GM21576 (cell line): ENCODE measurements at regions not wholly inside any gene's neighbourhood (a gene's known extent, or its start where the extent isn't known, plus 50 kb on each side); places are given as distances from the start of the nearest gene placed in this dataset.

Experiments used
- ATAC-seq: cut with Tn5 transposase; IDR thresholded peaks from one replicate; pipeline ENCODE4 v1.9.1; 2021; ENCODE audit warnings: mild to moderate bottlenecking, moderate library complexity; ENCODE audit not compliant: unreplicated experiment

GRCh38 chr10:31647861-31648260, 280.8 kb downstream of the ARHGAP12 start:
- ATAC-seq, result no peak

GRCh38 chr10:31646519-31646918, 282.1 kb downstream of the ARHGAP12 start:
- ATAC-seq, result no peak

DNA sequence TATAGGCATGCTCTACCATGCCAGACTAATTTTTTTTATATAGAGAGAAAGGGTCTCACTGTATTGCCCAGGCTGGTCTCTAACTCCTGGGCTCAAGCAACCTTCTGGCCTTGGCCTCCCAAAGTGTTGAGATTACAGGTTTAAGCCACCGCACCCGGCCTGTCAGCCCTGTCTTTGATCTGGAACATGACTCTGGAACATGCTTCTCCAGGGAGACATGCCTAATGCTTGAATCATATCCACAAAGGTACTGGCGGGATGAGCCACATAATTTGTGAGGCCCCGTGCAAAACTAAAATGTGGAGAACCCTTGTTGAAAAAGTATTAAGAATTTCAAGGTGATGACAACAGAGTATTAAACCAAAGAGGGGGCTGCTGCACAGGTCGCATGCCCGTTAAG, 282.8 kb downstream of the ARHGAP12 start:
- no peak for ATAC-seq

DNA sequence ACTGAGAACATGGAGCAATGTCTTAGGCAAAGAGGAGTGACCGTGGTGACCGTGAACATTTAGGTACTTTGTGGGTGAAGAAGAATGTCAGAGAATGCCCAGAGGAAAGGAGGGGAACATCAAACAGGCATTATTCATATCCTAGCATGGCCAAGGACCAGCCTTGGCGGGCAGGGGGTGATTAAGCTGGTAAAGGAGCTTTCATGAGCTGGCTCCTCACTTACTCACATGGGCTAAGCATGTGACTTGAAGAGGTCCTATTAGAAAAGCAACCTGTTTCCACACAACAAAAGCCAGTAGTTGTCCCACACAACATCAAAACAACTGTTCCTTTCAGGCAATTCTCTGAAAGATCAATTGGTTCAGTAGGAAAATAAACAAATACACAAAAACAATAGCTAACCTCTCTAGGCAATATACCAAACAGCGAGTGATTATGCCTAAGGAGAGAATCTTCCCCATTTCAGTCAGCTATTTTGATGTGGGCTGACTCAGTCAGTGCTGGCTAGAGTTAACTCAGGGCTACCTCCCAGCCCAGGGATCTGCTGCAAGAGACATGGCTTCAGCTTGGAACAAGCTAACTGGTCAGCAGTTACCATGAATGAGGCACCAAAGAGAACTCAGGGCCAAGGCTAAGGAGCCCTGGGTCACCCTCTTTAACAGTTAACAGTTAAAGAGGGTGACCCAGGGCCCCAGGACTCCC, 283.5 kb downstream of the ARHGAP12 start:
- no peak for ATAC-seq

- no peak for ATAC-seq
These were observed 286.4 kb downstream of the ARHGAP12 start for GRCh38 chr10:31642281-31642680.

GRCh38 chr10:31635415-31636065, 293.1 kb downstream of the ARHGAP12 start:
- no peak for ATAC-seq

DNA sequence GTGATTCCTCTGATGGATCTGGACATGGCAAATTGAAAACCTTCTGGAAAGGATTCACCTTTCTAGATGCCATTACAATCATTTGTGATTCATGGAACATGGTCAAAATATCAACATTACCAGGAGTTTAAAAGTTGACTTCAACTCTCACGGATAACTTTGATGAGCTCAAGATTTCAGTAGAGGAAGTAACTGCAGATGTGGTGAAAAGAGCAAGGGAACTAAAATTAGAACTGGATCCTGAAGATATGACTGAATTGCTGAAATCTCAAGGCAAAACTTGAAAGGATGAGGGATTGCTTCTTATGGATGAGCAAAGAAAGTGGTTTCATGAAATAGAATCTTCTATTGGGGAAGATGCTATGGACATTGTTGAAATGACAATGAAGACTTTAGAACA, 293.6 kb downstream of the ARHGAP12 start:
- ATAC-seq, result no peak

DNA sequence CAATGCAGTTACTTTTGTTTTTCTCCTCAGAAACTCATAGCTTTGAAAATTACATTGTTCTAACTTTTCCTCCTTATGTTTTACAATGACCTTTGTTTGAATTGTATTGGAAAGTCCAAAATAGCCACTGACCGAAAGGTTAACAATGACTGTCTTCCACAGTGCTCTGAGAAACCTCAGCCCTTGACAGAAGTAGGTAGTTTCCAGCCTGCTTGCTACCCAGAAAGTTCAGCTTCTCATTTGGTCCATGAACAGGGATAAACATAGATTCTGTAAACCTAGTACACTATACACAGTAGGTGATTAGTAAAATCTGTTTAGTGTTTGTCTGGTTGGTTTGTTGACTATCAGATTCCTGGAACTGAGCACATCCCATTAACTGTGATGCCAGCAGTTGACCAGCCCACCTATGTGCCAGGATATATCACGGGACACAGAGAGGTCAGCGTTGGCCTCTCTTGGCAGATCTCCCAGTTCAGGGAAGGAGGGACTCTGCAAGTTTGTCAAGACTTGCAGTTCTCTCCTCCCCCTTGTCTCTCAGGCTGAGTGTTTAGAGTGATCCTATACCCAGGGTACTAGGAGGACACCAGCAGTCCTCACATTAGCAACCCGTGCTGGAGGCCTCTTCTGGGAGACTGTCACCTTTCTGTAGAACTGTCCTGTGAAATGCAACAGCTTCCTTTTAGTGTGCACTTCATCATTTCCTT, 297.6 kb downstream of the ARHGAP12 start:
- ATAC-seq, result no peak

DNA sequence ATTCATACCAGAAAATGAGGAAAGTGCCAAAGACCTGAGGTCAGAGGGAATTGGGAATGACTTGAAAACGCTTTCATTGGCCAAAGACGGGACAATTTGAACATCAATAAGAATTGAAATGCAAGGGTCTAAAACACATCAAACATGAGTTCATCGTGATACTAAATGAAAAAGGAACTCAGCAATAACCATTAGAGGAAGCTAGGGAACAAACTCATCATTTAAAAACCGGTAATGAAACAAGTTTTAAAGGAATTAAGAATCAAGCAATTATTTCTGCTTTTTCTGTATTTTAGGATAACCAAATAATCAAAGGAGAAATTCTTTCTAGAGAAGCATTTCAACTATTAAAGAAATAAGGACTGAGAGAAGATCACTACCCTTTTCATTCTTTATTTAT, 303.1 kb downstream of the ARHGAP12 start:
- no peak for ATAC-seq

DNA sequence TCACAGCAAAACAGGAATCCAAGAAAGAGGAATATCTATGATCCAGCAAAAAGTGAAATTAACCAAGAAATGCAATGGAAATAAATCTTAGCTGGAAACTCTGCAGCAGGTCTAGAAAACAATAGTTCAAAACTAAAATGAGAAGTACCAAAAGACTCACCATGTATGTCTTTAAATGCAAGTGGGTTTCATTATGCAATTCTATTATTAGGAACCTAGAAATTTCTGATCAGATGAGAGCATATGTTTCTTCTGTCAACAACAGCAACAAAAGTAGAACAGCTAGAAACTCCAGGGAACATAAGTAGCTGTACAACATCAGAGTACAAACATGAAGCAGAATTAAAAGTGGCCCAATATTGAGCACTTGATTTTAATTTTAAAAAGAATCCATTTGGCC, 304.0 kb downstream of the ARHGAP12 start:
- ATAC-seq, result no peak

DNA sequence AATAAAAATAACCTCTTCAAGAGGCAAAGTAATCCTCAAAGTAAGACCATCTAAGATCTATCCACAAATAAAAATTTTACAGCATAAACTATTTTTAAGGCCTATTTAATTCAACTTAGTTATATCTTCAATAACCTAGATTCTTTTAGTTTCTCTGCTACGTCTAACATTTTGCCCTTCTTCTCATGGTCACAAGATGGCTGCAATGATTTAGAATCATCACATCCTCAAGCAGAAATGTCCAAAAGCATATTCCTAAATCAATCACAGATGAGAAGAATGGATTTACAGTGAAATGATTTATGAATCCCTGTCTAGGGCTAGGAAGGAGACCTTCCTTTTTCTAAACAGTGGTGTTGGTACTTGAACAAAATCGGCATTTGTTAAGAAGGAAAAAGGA, 304.7 kb downstream of the ARHGAP12 start:
- no peak for ATAC-seq

GRCh38 chr10:31623466-31623865, 304.4 kb downstream of the ZEB1 start:
- ATAC-seq, result no peak

- no peak for ATAC-seq
These were observed 304.0 kb downstream of the ZEB1 start for GRCh38 chr10:31622978-31623377.

DNA sequence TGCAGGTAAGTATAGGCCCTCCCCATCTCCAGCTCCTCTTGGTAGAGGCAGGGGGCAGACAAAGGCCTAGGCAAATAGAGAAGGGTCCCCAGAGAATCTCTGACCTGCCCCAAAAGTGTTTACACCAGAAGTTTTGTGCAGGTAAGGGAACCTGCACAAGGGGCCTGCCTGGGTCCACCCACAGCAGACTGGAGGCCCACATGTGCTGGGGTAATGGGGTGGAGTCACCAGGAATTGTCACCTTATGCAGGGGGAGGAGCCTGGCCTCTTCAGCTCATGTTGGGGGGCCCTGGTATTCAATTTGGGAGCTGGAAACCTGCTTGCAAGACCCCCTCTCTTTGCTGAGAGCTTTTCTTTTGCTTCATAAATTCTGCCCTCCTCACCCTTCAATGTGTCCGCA, 302.7 kb downstream of the ZEB1 start:
- no peak for ATAC-seq

DNA sequence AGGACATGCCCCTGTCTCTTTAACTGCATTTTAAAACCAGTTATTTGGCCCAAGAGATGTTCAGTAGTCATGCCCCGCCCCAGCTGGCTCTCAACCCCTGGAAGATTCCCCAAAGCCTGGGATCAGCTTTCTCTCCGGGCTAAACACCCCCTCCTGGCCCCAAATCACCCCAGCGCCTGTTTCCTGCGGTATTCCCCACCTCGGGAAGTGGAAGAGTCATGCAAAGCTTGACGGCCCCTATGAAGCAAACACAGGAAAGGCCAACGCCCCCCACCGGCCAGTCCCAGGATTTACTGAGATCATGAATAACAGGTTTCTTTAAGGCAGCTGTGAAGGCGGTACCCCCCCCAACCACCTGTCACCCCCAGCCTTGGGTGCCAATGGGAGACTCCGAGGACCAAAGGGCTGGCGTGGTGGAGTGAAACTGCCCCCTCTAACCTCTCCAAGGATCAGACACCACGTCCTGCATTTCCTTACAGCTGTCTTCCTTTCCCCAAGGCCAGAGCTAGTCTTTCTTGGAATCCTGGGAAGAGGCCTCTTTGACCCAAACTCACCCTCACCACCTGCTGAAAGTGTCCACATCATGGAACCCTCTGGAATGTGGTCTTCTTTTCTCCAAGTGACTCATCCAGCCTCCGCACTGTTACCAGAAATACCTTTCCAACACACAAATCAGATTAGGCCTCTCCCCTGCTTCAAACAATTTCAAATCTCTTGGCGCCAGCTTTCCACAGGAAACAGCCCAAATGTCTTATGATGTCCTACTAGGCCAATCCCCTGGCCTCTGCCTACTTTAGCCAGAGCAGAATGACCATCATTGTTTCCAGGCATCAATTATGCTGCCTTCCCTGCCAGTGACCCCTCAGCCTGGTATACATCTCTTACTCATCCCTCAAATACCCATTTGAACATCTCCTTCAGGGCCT, 301.5 kb downstream of the ZEB1 start:
- ATAC-seq, result no peak

DNA sequence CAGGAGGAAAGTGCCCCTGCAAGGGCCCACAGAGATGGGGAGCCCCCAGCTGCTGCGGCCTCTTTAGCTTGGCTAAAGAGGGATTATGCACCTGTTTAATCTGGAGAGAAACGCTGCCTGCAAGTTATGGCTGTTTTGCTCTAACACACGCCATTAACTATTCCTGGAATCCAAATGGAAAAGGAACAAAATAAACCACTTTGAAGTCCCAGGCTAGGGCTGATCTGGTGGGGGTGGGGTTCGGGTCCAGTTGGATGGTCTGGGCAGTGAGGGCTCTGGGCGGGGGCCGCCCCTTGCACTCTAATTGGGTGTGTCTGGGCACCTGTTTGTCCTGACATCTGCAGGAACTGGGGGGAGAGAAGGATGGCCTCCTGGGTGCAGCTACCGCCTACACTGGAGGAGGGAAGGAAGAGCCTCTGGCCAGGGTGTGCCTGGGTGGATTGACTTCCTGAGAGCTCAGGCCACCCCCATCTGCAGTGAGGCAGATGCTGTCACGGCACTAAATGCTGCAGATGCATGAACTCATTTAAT, 300.6 kb downstream of the ZEB1 start:
- no peak for ATAC-seq

DNA sequence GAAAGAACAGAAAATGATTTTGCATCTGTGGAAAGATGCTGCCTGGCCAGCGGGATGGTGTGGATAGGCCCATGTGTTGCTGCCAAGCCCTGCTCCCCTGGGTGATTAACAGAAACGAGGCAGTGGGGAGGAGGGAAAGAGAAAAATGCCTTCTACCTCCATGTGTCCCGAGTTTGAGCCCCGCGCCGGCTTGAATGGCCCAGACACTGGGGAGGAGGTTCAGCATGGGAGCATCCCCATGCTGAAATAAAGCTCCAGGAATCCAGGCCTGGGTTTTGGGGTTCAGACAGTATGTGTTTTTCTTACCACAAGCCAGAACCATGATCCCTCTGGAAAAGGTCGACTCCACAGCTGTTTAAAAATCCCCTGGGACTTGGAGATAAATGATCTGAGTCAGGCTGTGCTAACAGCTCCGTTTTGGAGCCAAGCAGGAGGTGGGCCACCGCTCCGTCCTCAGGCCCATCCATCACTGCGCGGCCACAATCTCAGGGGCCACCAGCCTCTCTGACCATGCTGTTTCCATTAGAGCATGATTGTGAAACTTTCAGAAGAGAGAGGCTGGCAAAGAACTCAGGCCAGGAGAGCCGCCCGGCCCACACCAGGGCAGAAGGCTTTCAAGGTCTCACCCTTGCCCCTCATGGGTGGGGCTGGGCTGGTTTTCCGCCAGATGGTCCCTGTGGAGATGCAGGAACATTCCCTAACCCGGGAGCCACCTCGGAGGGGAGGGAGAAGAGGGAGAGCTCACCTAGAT, 299.7 kb downstream of the ZEB1 start:
- ATAC-seq, result no peak

DNA sequence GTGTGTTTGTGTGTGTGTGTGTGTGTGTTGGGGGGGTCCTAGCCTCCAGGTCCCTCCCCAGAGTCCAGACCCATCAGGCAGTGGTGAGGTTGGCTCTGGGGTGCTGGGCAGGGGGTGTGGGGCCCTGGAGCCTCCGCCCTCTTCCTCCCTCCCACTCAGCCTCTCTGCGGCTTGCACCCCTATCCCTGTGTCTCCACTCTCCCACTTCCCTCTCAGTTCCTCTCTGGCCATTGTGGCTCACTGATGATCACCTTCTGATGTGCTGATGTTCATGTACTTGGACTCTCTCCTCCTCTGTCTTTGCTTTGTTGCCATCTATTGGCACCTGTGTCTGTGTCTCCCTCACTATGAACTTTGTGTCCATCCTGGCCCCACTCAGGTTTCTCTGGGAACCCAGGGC, 298.7 kb downstream of the ZEB1 start:
- no peak for ATAC-seq

DNA sequence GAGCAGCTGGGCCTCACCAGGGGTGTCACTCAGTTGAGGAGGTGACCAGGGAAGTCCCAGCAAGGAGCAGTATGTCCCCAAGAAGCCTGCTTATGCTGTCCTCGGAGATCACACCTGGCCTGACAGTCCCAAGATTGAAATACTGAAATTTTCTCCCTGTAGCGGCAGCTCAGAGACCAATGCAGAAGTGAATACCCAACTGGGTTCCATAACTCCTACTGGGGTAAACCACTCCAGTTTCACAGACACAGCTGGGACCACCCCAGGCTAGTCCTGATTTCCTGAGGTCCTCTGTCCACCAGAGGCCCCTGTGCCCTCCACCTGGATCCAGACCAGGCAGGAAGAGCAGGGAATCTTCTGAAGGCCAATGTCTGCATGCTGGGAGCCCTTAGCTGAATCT, 298.1 kb downstream of the ZEB1 start:
- ATAC-seq, result no peak

DNA sequence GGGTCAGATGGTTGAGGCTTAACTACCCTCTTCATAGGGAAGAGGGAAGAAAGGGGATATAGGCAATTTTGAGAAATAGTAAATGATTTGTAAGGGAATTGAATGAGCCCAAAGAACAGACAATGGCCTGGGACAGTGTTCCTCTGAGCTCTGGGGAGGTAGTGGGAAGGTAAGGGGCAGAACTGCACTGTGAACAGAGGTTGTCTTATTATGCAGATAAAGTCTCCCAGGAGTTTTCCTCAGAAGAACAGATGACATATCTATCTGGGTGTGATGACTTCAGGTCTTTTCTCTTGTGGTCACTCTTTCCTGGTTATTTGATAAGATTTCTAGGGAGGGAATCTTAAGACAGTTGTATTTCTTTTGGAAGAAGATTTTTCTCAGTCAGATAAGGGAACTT, 296.1 kb downstream of the ZEB1 start:
- no peak for ATAC-seq
